K562 (cell line): ENCODE measurements at regions not wholly inside any gene's neighbourhood (a gene's known extent, or its start where the extent isn't known, plus 50 kb on each side); places are given as distances from the start of the nearest gene placed in this dataset.

Experiments used
- ATAC-seq: fragments of 200-7000 bp; cut with Tn5 transposase; 3 replicates; pipeline ENCODE4 v1.9.1; 2020; ENCODE audit warnings: moderate library complexity
- BruUV-seq: library from RNA; stranded (reverse); fragments of 400-500 nt; replicated peaks from 2 replicates; lab custom pipeline; 2021; lab: Mats Ljungman, UMichigan
- CTCF ChIA-PET: fragments of 300-600 bp; formaldehyde crosslinking; extraction: SDS; loops from one replicate; lab custom pipeline; 2021; ENCODE audit warnings: low intra/inter-chr PET ratio; lab: Yijun Ruan, JAX
- POLR2A ChIA-PET: fragments of 300-600, 350-650 bp; sonication (Branson Sonifier 250); formaldehyde crosslinking; extraction: SDS; loops from one replicate; lab custom pipeline; 2021; ENCODE audit warnings: antibody characterized with exemption, inconsistent platforms; lab: Yijun Ruan, JAX
- DNase-seq, 4 experiments: peaks; one replicate each; pipeline versions ENCODE4 v3.0.0 to v3.0.0-alpha.2; 2011 to 2018; ENCODE audit warnings: low spot score in 3 of 4, mixed read lengths in 3 of 4; ENCODE audit errors: extremely low read depth in 1 of 4
- FAIRE-seq: peaks from 2 replicates; lab custom pipeline; 2011; peaks lifted over from hg19 to GRCh38; lab: Jason Lieb, UNC
- H2AFZ ChIP-seq: 2 replicates; pipeline ENCODE4 v1.6.0; 2011; ENCODE audit warnings: low read depth, low read length, control low read depth, inconsistent platforms
- H3K27ac ChIP-seq: fragments of 200-600 bp; 3 replicates; pipeline ENCODE4 v1.8.0; 2011; ENCODE audit warnings: low read depth, mild to moderate bottlenecking, control low read depth, inconsistent platforms, low read length, moderate library complexity, mixed read lengths; ENCODE audit errors: extremely low read depth
- H3K27me3 ChIP-seq, 2 experiments: fragments of 300-600 bp in 1 of 2; 2 replicates in 1 of 2; 3 replicates in 1 of 2; pipeline versions ENCODE4 v1.6.0 to v1.8.0; 2011; ENCODE audit warnings: inconsistent platforms in 2 of 2, low read length in 2 of 2, mild to moderate bottlenecking in 1 of 2, mixed read lengths in 1 of 2, moderate library complexity in 1 of 2; ENCODE audit not compliant: control insufficient read depth in 2 of 2, insufficient read depth in 2 of 2
- H3K36me3 ChIP-seq: fragments of 300-600 bp; 3 replicates; pipeline ENCODE4 v1.8.0; 2011; ENCODE audit warnings: mild to moderate bottlenecking, low read length, inconsistent platforms; ENCODE audit not compliant: control insufficient read depth, insufficient read depth
- H3K4me1 ChIP-seq, 2 experiments: fragments of 200-600 bp in 1 of 2; replicated peaks in 1 of 2; 2 replicates in 1 of 2; 3 replicates in 1 of 2; pipeline versions ENCODE4 v1.5.1 to v1.8.0; 2011; ENCODE audit warnings: inconsistent platforms in 2 of 2, low read length in 2 of 2, mild to moderate bottlenecking in 1 of 2, mixed read lengths in 1 of 2, moderate library complexity in 1 of 2; ENCODE audit not compliant: control insufficient read depth in 2 of 2, insufficient read depth in 2 of 2
- H3K4me2 ChIP-seq: 2 replicates; pipeline ENCODE4 v1.6.1; 2011; ENCODE audit warnings: low read length, control low read depth, inconsistent platforms, mixed read lengths; ENCODE audit not compliant: insufficient read depth
- H3K4me3 ChIP-seq: fragments of 200-600 bp; sonication (generic), shearing (Covaris generic); 2 replicates; pipeline ENCODE4 v1.5.1; 2016; ENCODE audit warnings: control low read depth, inconsistent platforms
- H3K79me2 ChIP-seq: fragments of 200-600 bp; 3 replicates; pipeline ENCODE4 v1.8.0; 2011; ENCODE audit warnings: low read length, inconsistent platforms; ENCODE audit not compliant: control insufficient read depth, insufficient read depth
- H3K9ac ChIP-seq, 2 experiments: 2 replicates each; pipeline versions ENCODE4 v1.6.0 to v1.6.1; 2011; ENCODE audit warnings: low read depth in 2 of 2, low read length in 2 of 2, control low read depth in 1 of 2, inconsistent platforms in 1 of 2, mild to moderate bottlenecking in 1 of 2, mixed read lengths in 1 of 2; ENCODE audit not compliant: insufficient read depth in 1 of 2
- H3K9me1 ChIP-seq: one replicate; pipeline ENCODE4 v1.6.0; 2011; ENCODE audit warnings: inconsistent platforms, mild to moderate bottlenecking, low read length, moderate library complexity; ENCODE audit not compliant: control insufficient read depth, insufficient read depth
- H3K9me3 ChIP-seq: replicated peaks from 2 replicates; pipeline ENCODE4 v1.5.1; 2011; ENCODE audit warnings: low read depth, low read length, inconsistent platforms; ENCODE audit not compliant: control insufficient read depth, insufficient read depth
- H4K20me1 ChIP-seq: replicated peaks from 2 replicates; pipeline ENCODE4 v1.6.1; 2011; ENCODE audit warnings: low read length, inconsistent platforms, mixed read lengths; ENCODE audit not compliant: control insufficient read depth, insufficient read depth
- DMBX1 ChIP-seq: fragments of 250-450 bp; sonication (Bioruptor Pico); IDR thresholded peaks from 2 replicates; pipeline ENCODE4 v1.8.0; 2022; ENCODE audit warnings: inconsistent platforms, mild to moderate bottlenecking, moderate library complexity, borderline replicate concordance
- FOXJ3 ChIP-seq: sonication (generic); formaldehyde crosslinking; IDR thresholded peaks from 2 replicates; pipeline ENCODE4 v1.4.0; 2020; ENCODE audit warnings: mild to moderate bottlenecking, missing genetic modification reagents
- KAT7 ChIP-seq: sonication (generic); formaldehyde crosslinking; IDR thresholded peaks from 2 replicates; pipeline ENCODE4 v1.8.0; 2022; ENCODE audit warnings: missing genetic modification reagents, mild to moderate bottlenecking, borderline replicate concordance
- MED1 ChIP-seq: sonication (generic); formaldehyde crosslinking; IDR thresholded peaks from 2 replicates; pipeline ENCODE4 v1.8.1; 2023; ENCODE audit warnings: missing genetic modification reagents, borderline replicate concordance
- RBFOX2 ChIP-seq: fragments of 200-400 bp; formaldehyde crosslinking; IDR thresholded peaks from 2 replicates; pipeline ENCODE4 v1.6.1; 2017; ENCODE audit warnings: low read depth, mild to moderate bottlenecking, low read length, moderate library complexity
- RBM15 ChIP-seq: fragments of 200-400 bp; formaldehyde crosslinking; IDR thresholded peaks from 2 replicates; pipeline ENCODE4 v1.6.1; 2018; ENCODE audit warnings: mild to moderate bottlenecking, low read length, moderate library complexity; ENCODE audit not compliant: insufficient read depth
- RCOR1 ChIP-seq, 2 experiments: IDR thresholded peaks; 2 replicates each; pipeline ENCODE4 v1.6.1; 2012; ENCODE audit warnings: low read depth in 2 of 2, low read length in 2 of 2, borderline replicate concordance in 1 of 2, improper control_type of control experiment in 1 of 2
- ZNF140 ChIP-seq: fragments of 250-450 bp; sonication (Bioruptor Pico); IDR thresholded peaks from 2 replicates; pipeline ENCODE4 v1.8.0; 2021; ENCODE audit warnings: moderate library complexity, mild to moderate bottlenecking, inconsistent platforms
- ZNF609 ChIP-seq: sonication (generic); formaldehyde crosslinking; IDR thresholded peaks from 2 replicates; pipeline ENCODE4 v1.8.1; 2023; ENCODE audit warnings: missing genetic modification reagents, mild to moderate bottlenecking, borderline replicate concordance
- WGBS: fragments of 100-300 bp; shearing (Covaris generic); methylation state at CpG from one replicate; pipeline ENCODE4 v1.1.6; 2016; ENCODE audit warnings: low coverage, mixed read lengths; ENCODE audit not compliant: insufficient coverage; ENCODE audit errors: missing lambda C conversion rate; 5-methylcytosine and 5-hydroxymethylcytosine counted together
- in situ Hi-C: fragments of 300-500 bp; cut with MboI; formaldehyde crosslinking; loops from 4 replicates; pipeline ENCODE4 v1.15.0; 2018; ENCODE audit warnings: inconsistent platforms, mixed read lengths
- intact Hi-C: fragments of 100-400 bp; cut with micrococcal nuclease; formaldehyde crosslinking; loops from 2 replicates; pipeline ENCODE4 v1.14.2; 2022
- TF ChIP-seq, protein P1 (sequence below): fragments of 450-650 bp; formaldehyde crosslinking; IDR thresholded peaks from 2 replicates; pipeline ENCODE4 v1.4.0; 2020; ENCODE audit warnings: mild to moderate bottlenecking, moderate library complexity
- TF ChIP-seq, protein P2 (sequence below): sonication (generic); formaldehyde crosslinking; IDR thresholded peaks from 2 replicates; pipeline ENCODE4 v1.8.1; 2022; ENCODE audit warnings: missing genetic modification reagents

DNA sequence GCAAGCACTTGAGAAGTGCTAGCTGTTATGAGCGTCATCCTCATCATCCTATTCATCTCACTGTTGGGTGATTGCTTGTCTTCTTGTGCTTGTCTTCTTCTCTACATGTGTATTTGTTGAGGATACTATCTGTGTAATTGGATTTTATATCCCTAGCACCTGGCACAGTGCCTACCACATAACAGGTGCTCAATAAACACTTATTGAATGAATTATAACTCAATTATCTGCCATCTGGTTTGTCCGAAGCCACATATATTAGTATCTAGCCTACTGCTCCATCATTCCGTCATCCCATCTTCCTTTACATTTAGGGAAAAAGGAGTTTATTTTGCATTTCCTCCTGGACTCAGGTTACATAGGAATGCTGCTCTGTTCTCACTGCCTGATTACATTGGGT is 330.4 kb upstream of the ETAA1 start:
- H3K36me3 ChIP-seq = no peaks in the 10 kb centered on the region
- BruUV-seq = no TSS peak
- in situ Hi-C loops = no loop called here
- intact Hi-C loops = no loop called here
- no peak overlapping the region for H3K27ac ChIP-seq
- no peaks in the 10 kb centered on the region for H3K9me1 ChIP-seq
- ChIA-PET POLR2A (no interaction called here), CTCF (no interaction called here)
- ATAC-seq (no peak), FAIRE-seq (no peak), DNase-seq (no peak)
- 0% methylated on average over 3 of the region's 3 CpGs for WGBS
- no peak overlapping the region for H3K4me3 ChIP-seq
- TF ChIP-seq, protein P1, sequence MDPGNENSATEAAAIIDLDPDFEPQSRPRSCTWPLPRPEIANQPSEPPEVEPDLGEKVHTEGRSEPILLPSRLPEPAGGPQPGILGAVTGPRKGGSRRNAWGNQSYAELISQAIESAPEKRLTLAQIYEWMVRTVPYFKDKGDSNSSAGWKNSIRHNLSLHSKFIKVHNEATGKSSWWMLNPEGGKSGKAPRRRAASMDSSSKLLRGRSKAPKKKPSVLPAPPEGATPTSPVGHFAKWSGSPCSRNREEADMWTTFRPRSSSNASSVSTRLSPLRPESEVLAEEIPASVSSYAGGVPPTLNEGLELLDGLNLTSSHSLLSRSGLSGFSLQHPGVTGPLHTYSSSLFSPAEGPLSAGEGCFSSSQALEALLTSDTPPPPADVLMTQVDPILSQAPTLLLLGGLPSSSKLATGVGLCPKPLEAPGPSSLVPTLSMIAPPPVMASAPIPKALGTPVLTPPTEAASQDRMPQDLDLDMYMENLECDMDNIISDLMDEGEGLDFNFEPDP = no peak
- no peak for TF ChIP-seq DMBX1 (CRISPR knock-in tag)
- TF ChIP-seq, protein P2, sequence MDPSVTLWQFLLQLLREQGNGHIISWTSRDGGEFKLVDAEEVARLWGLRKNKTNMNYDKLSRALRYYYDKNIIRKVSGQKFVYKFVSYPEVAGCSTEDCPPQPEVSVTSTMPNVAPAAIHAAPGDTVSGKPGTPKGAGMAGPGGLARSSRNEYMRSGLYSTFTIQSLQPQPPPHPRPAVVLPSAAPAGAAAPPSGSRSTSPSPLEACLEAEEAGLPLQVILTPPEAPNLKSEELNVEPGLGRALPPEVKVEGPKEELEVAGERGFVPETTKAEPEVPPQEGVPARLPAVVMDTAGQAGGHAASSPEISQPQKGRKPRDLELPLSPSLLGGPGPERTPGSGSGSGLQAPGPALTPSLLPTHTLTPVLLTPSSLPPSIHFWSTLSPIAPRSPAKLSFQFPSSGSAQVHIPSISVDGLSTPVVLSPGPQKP = no peak
- no peak for TF ChIP-seq FOXJ3 (CRISPR knock-in tag)
- TF ChIP-seq MED1 (CRISPR knock-in tag) = no peak
- no peak for TF ChIP-seq RBFOX2
- TF ChIP-seq RCOR1 (IDR thresholded peaks at IDR 0.05; ENCODE audit: borderline replicate concordance in 1 of 2, low read depth in 2 of 2, low read length in 2 of 2) = no peak
- no peak for TF ChIP-seq KAT7 (CRISPR knock-in tag)
- TF ChIP-seq RBM15 = no peak
- no peak for TF ChIP-seq ZNF609 (CRISPR knock-in tag)
- no peak for TF ChIP-seq ZNF140 (CRISPR knock-in tag)
- no peaks in the 10 kb centered on the region for H3K4me1 ChIP-seq
- peaks cover 1% of the 10 kb centered on the region; the same call in 1 of the 2 replicates for H3K9me3 ChIP-seq
- H3K9ac ChIP-seq = no peak overlapping the region
- H4K20me1 ChIP-seq = no peaks in the 10 kb centered on the region
- no peak overlapping the region for H2AFZ ChIP-seq
- no peak overlapping the region for H3K4me2 ChIP-seq
- H3K27me3 ChIP-seq = no peaks in the 10 kb centered on the region
- no peaks in the 10 kb centered on the region for H3K79me2 ChIP-seq
